NCI-H345 treated with DMSO at 0.1 percent for 48 hours (cell line): ENCODE measurements at regions not wholly inside any gene's neighbourhood (a gene's known extent, or its start where the extent isn't known, plus 50 kb on each side); places are given as distances from the start of the nearest gene placed in this dataset.
"Not testable (repeated sequence)": the region's sequence is repeated elsewhere in the genome, so short reads cannot be mapped to it uniquely, and the experiment has no call there.

Source experiments
- DNase-seq: peaks from one replicate; lab custom pipeline; 2025; ENCODE audit not compliant: unreplicated experiment; lab: John Stamatoyannopoulos, UW

- no peak for DNase-seq
These were observed 68.3 kb upstream of the SESTD1 start for GRCh38 chr2:179332903-179333302.

GRCh38 chr2:179331061-179331460 is 66.4 kb upstream of the SESTD1 start:
- no peak for DNase-seq

- DNase-seq, result no peak
These were observed 57.7 kb upstream of the SESTD1 start for GRCh38 chr2:179322289-179322688.

- not testable (repeated sequence) for DNase-seq
These were observed 56.4 kb upstream of the SESTD1 start for GRCh38 chr2:179321034-179321433.

- not testable (repeated sequence) for DNase-seq
These were observed 50.1 kb upstream of the SESTD1 start for GRCh38 chr2:179314729-179315128.
